ENCODE measurements at regions not wholly inside any gene's neighbourhood (a gene's known extent, or its start where the extent isn't known, plus 50 kb on each side); places are given as distances from the start of the nearest gene placed in this dataset.

GRCh38 chr6:165042912-165043311 is 266.5 kb downstream of the C6orf118 start:
- 94% methylated on average over 2 of the region's 2 CpGs for WGBS
- no peaks in the 10 kb centered on the region for H3K36me3 ChIP-seq (ENCODE audit: insufficient read depth, low read length)
- no peak overlapping the region for H3K4me3 ChIP-seq (ENCODE audit: low read length)
- no peak overlapping the region for H3K9ac ChIP-seq (ENCODE audit: low read depth, low read length)
- no peaks in the 10 kb centered on the region for H3K27me3 ChIP-seq (ENCODE audit: insufficient read depth, low read length)
- H3K27ac ChIP-seq (ENCODE audit: low read depth, low read length), result no peak overlapping the region
- H3K4me1 ChIP-seq (ENCODE audit: insufficient read depth, low read length), result no peaks in the 10 kb centered on the region
- peaks cover 23% of the 10 kb centered on the region for H3K9me3 ChIP-seq (ENCODE audit: insufficient read depth, low read depth, low read length)

DNA sequence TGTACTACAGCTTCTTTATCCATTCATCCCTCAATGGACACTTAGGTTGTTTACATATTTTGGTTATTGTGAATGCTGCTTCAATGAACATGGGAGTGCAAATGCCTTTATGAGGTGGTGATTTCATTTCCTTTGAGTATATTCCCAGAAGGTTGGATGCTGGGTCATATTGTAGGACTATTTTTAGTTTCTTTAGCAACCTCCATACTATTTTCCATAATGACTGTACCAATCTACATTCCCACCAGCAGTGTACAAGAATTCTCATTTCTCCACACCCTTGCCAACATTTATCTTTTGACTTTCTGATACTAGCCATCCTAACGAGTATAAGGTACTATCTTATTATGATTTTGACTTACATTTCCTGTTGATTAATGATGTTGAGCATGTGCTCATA is 269.0 kb downstream of the C6orf118 start:
- Histone ChIP-seq H3K4me1 (ENCODE audit: insufficient read depth, low read length) (no peaks in the 10 kb centered on the region), H3K9me3 (ENCODE audit: insufficient read depth, low read depth, low read length) (peaks cover 8% of the 10 kb centered on the region), H3K36me3 (ENCODE audit: insufficient read depth, low read length) (no peaks in the 10 kb centered on the region), H3K27ac (ENCODE audit: low read depth, low read length) (no peak overlapping the region), H3K9ac (ENCODE audit: low read depth, low read length) (no peak overlapping the region), H3K4me3 (ENCODE audit: low read length) (no peak overlapping the region), H3K27me3 (ENCODE audit: insufficient read depth, low read length) (no peaks in the 10 kb centered on the region)
- 100% methylated on average over 1 of the region's 1 CpG for WGBS

- Histone ChIP-seq H3K27ac (ENCODE audit: low read depth, low read length) (no peak overlapping the region), H3K36me3 (ENCODE audit: insufficient read depth, low read length) (no peaks in the 10 kb centered on the region), H3K4me1 (ENCODE audit: insufficient read depth, low read length) (no peaks in the 10 kb centered on the region), H3K4me3 (ENCODE audit: low read length) (no peak overlapping the region), H3K9ac (ENCODE audit: low read depth, low read length) (no peak overlapping the region), H3K9me3 (ENCODE audit: insufficient read depth, low read depth, low read length) (peaks cover 9% of the 10 kb centered on the region; the same call in 1 of the 2 replicates), H3K27me3 (ENCODE audit: insufficient read depth, low read length) (no peaks in the 10 kb centered on the region)
- WGBS, result 92% methylated on average over 4 of the region's 4 CpGs
These were observed 275.1 kb downstream of the C6orf118 start for GRCh38 chr6:165034271-165034741.

DNA sequence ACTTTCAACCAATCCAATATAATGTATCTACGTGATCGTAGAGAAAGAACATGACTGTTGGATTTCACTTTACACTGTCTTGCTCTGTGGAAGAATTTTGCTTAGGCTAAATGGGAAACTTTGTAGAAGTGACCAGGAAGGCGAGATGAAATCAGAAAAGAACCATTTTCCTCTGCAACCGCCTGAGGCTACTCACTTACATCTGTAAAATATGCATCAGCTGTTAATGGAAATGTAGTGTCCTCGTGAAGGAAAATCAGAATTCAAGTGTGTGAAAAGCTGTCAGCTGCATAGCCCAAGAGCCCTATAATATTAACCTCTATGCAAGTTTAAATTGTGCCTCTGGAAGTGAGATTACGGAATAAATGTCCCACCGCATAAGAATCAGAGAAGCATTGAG is 277.9 kb downstream of the C6orf118 start:
- Histone ChIP-seq H3K9ac (ENCODE audit: low read depth, low read length) (no peak overlapping the region), H3K27ac (ENCODE audit: low read depth, low read length) (no peak overlapping the region), H3K4me3 (ENCODE audit: low read length) (no peak overlapping the region), H3K9me3 (ENCODE audit: insufficient read depth, low read depth, low read length) (peaks cover 9% of the 10 kb centered on the region; the same call in 1 of the 2 replicates), H3K36me3 (ENCODE audit: insufficient read depth, low read length) (no peaks in the 10 kb centered on the region), H3K27me3 (ENCODE audit: insufficient read depth, low read length) (no peaks in the 10 kb centered on the region), H3K4me1 (ENCODE audit: insufficient read depth, low read length) (no peaks in the 10 kb centered on the region)
- 95% methylated on average over 6 of the region's 7 CpGs for WGBS

DNA sequence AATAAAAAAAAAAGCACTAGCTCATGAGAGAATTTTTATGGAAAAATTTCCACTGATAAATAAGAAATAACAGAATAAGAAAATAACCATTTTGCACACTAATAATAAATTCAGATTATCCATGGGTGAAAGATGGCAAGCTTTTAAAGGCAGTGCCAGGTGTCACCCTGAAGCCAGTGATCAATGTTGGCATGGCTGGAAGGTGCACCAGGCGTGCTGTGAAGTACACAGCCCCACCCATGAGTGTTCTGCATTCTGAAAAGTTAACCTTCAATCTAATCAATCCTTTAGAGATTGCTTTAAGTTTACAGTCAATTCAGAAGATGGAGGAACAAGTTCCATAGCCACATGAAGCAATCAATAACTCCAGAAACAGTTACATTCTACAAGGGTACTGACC is 284.4 kb downstream of the C6orf118 start:
- no peak overlapping the region for H3K9ac ChIP-seq (ENCODE audit: low read depth, low read length)
- no peak overlapping the region for H3K27ac ChIP-seq (ENCODE audit: low read depth, low read length)
- WGBS, result 84% methylated on average over 1 of the region's 1 CpG
- H3K27me3 ChIP-seq (ENCODE audit: insufficient read depth, low read length), result no peaks in the 10 kb centered on the region
- no peak overlapping the region for H3K4me3 ChIP-seq (ENCODE audit: low read length)
- H3K9me3 ChIP-seq (ENCODE audit: insufficient read depth, low read depth, low read length), result no peaks in the 10 kb centered on the region
- no peaks in the 10 kb centered on the region for H3K4me1 ChIP-seq (ENCODE audit: insufficient read depth, low read length)
- H3K36me3 ChIP-seq (ENCODE audit: insufficient read depth, low read length), result no peaks in the 10 kb centered on the region

DNA sequence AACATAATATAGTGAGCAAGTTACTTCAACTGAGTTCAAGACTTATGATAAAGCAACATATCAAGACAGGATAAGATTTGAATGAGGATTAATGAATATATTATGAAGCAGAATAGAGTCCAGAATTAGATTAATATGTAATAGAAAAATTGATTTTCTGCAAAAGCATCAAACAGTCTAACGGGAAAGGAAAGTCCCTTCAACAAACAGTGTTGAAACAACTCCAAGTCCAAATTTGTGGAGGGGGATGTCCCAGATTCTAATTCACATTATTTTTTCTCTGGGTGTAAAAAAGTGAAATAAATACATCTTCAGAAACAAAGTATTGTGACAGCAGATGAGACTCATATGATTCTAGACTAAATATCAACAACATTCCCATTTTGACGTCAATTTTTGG is 289.7 kb downstream of the C6orf118 start:
- Histone ChIP-seq H3K27ac (ENCODE audit: low read depth, low read length) (no peak overlapping the region), H3K36me3 (ENCODE audit: insufficient read depth, low read length) (no peaks in the 10 kb centered on the region), H3K27me3 (ENCODE audit: insufficient read depth, low read length) (no peaks in the 10 kb centered on the region), H3K4me3 (ENCODE audit: low read length) (no peak overlapping the region), H3K9ac (ENCODE audit: low read depth, low read length) (no peak overlapping the region), H3K9me3 (ENCODE audit: insufficient read depth, low read depth, low read length) (no peaks in the 10 kb centered on the region), H3K4me1 (ENCODE audit: insufficient read depth, low read length) (no peaks in the 10 kb centered on the region)
- WGBS, result 96% methylated on average over 1 of the region's 2 CpGs

DNA sequence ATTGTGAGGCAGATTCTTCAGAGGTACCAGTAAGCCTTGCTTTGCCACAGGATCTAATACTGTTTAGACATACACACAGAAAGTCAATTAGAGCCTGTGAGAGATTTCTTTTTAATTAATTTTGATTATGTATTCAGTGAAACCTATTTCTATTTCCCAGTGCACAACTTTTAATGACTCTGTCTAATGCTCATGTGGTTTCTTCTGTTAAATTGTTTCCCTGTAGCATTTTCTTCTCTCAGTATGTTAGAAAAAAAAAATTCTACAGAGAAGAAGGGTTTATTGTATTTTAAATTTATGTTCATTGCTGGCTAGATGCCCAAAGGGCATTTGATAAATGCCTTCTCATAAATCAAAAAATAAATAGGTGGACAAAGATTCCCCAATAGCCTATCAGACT is 293.7 kb downstream of the C6orf118 start:
- no peaks in the 10 kb centered on the region for H3K27me3 ChIP-seq (ENCODE audit: insufficient read depth, low read length)
- H3K4me3 ChIP-seq (ENCODE audit: low read length), result no peak overlapping the region
- H3K9ac ChIP-seq (ENCODE audit: low read depth, low read length), result no peak overlapping the region
- no peak overlapping the region for H3K27ac ChIP-seq (ENCODE audit: low read depth, low read length)
- no peaks in the 10 kb centered on the region for H3K36me3 ChIP-seq (ENCODE audit: insufficient read depth, low read length)
- no peaks in the 10 kb centered on the region for H3K4me1 ChIP-seq (ENCODE audit: insufficient read depth, low read length)
- H3K9me3 ChIP-seq (ENCODE audit: insufficient read depth, low read depth, low read length), result no peaks in the 10 kb centered on the region

GRCh38 chr6:165013701-165014100 is 295.7 kb downstream of the C6orf118 start:
- H3K36me3 ChIP-seq (ENCODE audit: insufficient read depth, low read length), result no peaks in the 10 kb centered on the region
- H3K9ac ChIP-seq (ENCODE audit: low read depth, low read length), result no peak overlapping the region
- WGBS, result 85% methylated on average over 3 of the region's 3 CpGs
- no peaks in the 10 kb centered on the region for H3K9me3 ChIP-seq (ENCODE audit: insufficient read depth, low read depth, low read length)
- no peak overlapping the region for H3K4me3 ChIP-seq (ENCODE audit: low read length)
- no peak overlapping the region for H3K27ac ChIP-seq (ENCODE audit: low read depth, low read length)
- no peaks in the 10 kb centered on the region for H3K27me3 ChIP-seq (ENCODE audit: insufficient read depth, low read length)
- no peaks in the 10 kb centered on the region for H3K4me1 ChIP-seq (ENCODE audit: insufficient read depth, low read length)

- H3K9ac ChIP-seq (ENCODE audit: low read depth, low read length), result no peak overlapping the region
- H3K27ac ChIP-seq (ENCODE audit: low read depth, low read length), result no peak overlapping the region
- H3K27me3 ChIP-seq (ENCODE audit: insufficient read depth, low read length), result no peaks in the 10 kb centered on the region
- no peaks in the 10 kb centered on the region for H3K9me3 ChIP-seq (ENCODE audit: insufficient read depth, low read depth, low read length)
- H3K4me1 ChIP-seq (ENCODE audit: insufficient read depth, low read length), result no peaks in the 10 kb centered on the region
- 95% methylated on average over 4 of the region's 4 CpGs for WGBS
- H3K4me3 ChIP-seq (ENCODE audit: low read length), result no peak overlapping the region
- no peaks in the 10 kb centered on the region for H3K36me3 ChIP-seq (ENCODE audit: insufficient read depth, low read length)
These were observed 297.2 kb downstream of the C6orf118 start for GRCh38 chr6:165012183-165012582.

- H3K27ac ChIP-seq (ENCODE audit: low read depth, low read length), result no peak overlapping the region
These were observed 298.6 kb downstream of the C6orf118 start for GRCh38 chr6:165010556-165011535.

DNA sequence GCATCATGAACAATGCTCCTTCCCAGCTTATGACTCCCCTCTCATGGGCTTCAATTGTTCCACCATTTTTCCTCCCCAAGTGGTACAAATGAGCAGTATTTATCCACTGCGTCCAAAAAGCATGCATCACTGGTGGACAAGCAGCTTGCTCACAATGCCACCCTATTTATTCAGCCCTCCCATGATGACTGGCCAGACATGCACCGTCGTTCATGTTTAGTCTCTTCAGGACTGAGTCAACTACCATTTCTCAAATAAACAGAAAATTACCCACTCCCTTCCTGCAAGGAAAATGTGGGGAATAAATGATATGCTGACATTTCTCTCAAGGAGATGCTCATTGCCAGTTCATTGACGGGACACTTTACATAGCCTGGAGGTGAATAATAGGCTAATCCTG is 300.4 kb downstream of the C6orf118 start:
- 95% methylated on average over 4 of the region's 4 CpGs for WGBS
- H3K27me3 ChIP-seq (ENCODE audit: insufficient read depth, low read length), result no peaks in the 10 kb centered on the region
- H3K9me3 ChIP-seq (ENCODE audit: insufficient read depth, low read depth, low read length), result peaks cover 8% of the 10 kb centered on the region; the same call in 1 of the 2 replicates
- no peak overlapping the region for H3K27ac ChIP-seq (ENCODE audit: low read depth, low read length)
- no peak overlapping the region for H3K9ac ChIP-seq (ENCODE audit: low read depth, low read length)
- H3K36me3 ChIP-seq (ENCODE audit: insufficient read depth, low read length), result no peaks in the 10 kb centered on the region
- H3K4me1 ChIP-seq (ENCODE audit: insufficient read depth, low read length), result no peaks in the 10 kb centered on the region
- H3K4me3 ChIP-seq (ENCODE audit: low read length), result no peak overlapping the region

More at GRCh38 chr6:165010556-165011535, 298.6 kb downstream of the C6orf118 start:
- Histone ChIP-seq H3K4me3 (ENCODE audit: low read length) (no peak overlapping the region), H3K36me3 (ENCODE audit: insufficient read depth, low read length) (no peaks in the 10 kb centered on the region), H3K27me3 (ENCODE audit: insufficient read depth, low read length) (no peaks in the 10 kb centered on the region), H3K4me1 (ENCODE audit: insufficient read depth, low read length) (no peaks in the 10 kb centered on the region), H3K9ac (ENCODE audit: low read depth, low read length) (no peak overlapping the region), H3K9me3 (ENCODE audit: insufficient read depth, low read depth, low read length) (peaks cover 3% of the 10 kb centered on the region; the same call in 1 of the 2 replicates)
- WGBS, result 89% methylated on average over 5 of the region's 5 CpGs

Measured in HUES64 (cell line).